ENCODE measurements at regions not wholly inside any gene's neighbourhood (a gene's known extent, or its start where the extent isn't known, plus 50 kb on each side); places are given as distances from the start of the nearest gene placed in this dataset.

GRCh38 chr2:145007960-145008263 lies 488.0 kb upstream of the ZEB2 start:
- no peak for TF ChIP-seq CTCF (conservative IDR thresholded peaks at IDR 0.05; ENCODE audit: low read depth)
- CTCF ChIA-PET = interaction anchor here (0.6 to 0.7 kb wide), 2 partner anchors 13 to 607 kb away, joined by 3 to 5 read pairs; no protein-coding TSS in a partner anchor
- POLR2A ChIA-PET (ENCODE audit: low non-redundant PET) = no interaction called here
- DNase-seq (ENCODE audit: low spot score) = no peak
- H3K27ac ChIP-seq = no peak overlapping the region

- CTCF ChIA-PET = interaction anchor here (0.6 to 0.7 kb wide), 3 partner anchors 13 to 607 kb away, joined by 3 to 5 read pairs (median 3); no protein-coding TSS in a partner anchor
- H3K27ac ChIP-seq = peak overlapping the region; percentile 81
- no peak for TF ChIP-seq CTCF (conservative IDR thresholded peaks at IDR 0.05; ENCODE audit: low read depth)
- POLR2A ChIA-PET (ENCODE audit: low non-redundant PET) = no interaction called here
- DNase-seq (ENCODE audit: low spot score) = peak; percentile 76
These were observed 487.4 kb upstream of the ZEB2 start for GRCh38 chr2:145007093-145007959.

GRCh38 chr2:145002624-145003023 lies 482.7 kb upstream of the ZEB2 start:
- CTCF ChIA-PET = interaction anchor here (0.5 to 0.6 kb wide), 4 partner anchors 550 to 1860 kb away, joined by 3 to 5 read pairs (median 4); no protein-coding TSS in a partner anchor
- no peak for TF ChIP-seq CTCF (conservative IDR thresholded peaks at IDR 0.05; ENCODE audit: low read depth)
- no peak for DNase-seq (ENCODE audit: low spot score)

GRCh38 chr2:145000376-145000775 lies 480.5 kb upstream of the ZEB2 start:
- CTCF ChIA-PET = interaction anchor here (1.0 kb wide), 1 partner anchor 18 kb away, joined by 4 read pairs; no protein-coding TSS in a partner anchor
- POLR2A ChIA-PET (ENCODE audit: low non-redundant PET) = no interaction called here
- no peak overlapping the region for H3K27ac ChIP-seq
- DNase-seq (ENCODE audit: low spot score) = no peak
- TF ChIP-seq CTCF (conservative IDR thresholded peaks at IDR 0.05; ENCODE audit: low read depth) = no peak

More at GRCh38 chr2:145002624-145003023, 482.7 kb upstream of the ZEB2 start:
- no peak overlapping the region for H3K27ac ChIP-seq
- POLR2A ChIA-PET (ENCODE audit: low non-redundant PET) = no interaction called here

GRCh38 chr2:144999936-145000335 lies 480.0 kb upstream of the ZEB2 start:
- no peak for DNase-seq (ENCODE audit: low spot score)
- no peak overlapping the region for H3K27ac ChIP-seq
- CTCF ChIA-PET = no interaction called here
- POLR2A ChIA-PET (ENCODE audit: low non-redundant PET) = no interaction called here
- TF ChIP-seq CTCF (conservative IDR thresholded peaks at IDR 0.05; ENCODE audit: low read depth) = no peak

- ChIA-PET CTCF (no interaction called here), POLR2A (ENCODE audit: low non-redundant PET) (no interaction called here)
- no peak overlapping the region for H3K27ac ChIP-seq
- TF ChIP-seq CTCF (conservative IDR thresholded peaks at IDR 0.05; ENCODE audit: low read depth) = no peak
- no peak for DNase-seq (ENCODE audit: low spot score)
These were observed 479.4 kb upstream of the ZEB2 start for GRCh38 chr2:144999071-144999875.
